ENCODE measurements at regions not wholly inside any gene's neighbourhood (a gene's known extent, or its start where the extent isn't known, plus 50 kb on each side); places are given as distances from the start of the nearest gene placed in this dataset.

DNA sequence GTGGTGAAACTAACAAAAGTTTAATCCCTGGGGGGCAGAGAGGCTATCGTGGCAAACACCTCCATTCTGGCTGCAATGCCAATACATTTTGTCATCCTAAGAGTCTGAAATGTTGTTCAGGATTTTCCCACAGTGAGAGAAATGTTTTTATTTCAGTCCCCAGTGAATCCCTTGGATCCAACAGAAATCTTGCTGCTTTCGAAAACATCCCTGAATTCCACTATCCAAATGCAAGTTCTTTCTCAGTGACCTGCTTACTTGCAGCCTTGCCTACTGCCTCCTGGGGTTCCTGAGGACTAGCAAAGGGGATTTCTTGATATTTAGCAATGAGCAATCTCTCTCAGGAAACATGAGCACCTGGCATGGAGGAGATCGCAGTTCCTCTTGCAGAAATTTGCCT lies 202.1 kb upstream of the IRX3 start:
- TF ChIP-seq POLR2A (IDR thresholded peaks at IDR 0.05) = no peak
- TF ChIP-seq, protein P1, sequence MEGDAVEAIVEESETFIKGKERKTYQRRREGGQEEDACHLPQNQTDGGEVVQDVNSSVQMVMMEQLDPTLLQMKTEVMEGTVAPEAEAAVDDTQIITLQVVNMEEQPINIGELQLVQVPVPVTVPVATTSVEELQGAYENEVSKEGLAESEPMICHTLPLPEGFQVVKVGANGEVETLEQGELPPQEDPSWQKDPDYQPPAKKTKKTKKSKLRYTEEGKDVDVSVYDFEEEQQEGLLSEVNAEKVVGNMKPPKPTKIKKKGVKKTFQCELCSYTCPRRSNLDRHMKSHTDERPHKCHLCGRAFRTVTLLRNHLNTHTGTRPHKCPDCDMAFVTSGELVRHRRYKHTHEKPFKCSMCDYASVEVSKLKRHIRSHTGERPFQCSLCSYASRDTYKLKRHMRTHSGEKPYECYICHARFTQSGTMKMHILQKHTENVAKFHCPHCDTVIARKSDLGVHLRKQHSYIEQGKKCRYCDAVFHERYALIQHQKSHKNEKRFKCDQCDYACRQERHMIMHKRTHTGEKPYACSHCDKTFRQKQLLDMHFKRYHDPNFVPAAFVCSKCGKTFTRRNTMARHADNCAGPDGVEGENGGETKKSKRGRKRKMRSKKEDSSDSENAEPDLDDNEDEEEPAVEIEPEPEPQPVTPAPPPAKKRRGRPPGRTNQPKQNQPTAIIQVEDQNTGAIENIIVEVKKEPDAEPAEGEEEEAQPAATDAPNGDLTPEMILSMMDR (IDR thresholded peaks at IDR 0.05) = no peak
